ENCODE measurements at regions not wholly inside any gene's neighbourhood (a gene's known extent, or its start where the extent isn't known, plus 50 kb on each side); places are given as distances from the start of the nearest gene placed in this dataset.
A peak's percentile ranks its signal among the peaks of the same experiment; 100 is the strongest.

- no peak for DNase-seq (ENCODE audit: low read depth in 4 of 4, low spot score in 2 of 4)
These were observed 534.3 kb upstream of the NRSN1 start for GRCh38 chr6:23591761-23592160.

DNA sequence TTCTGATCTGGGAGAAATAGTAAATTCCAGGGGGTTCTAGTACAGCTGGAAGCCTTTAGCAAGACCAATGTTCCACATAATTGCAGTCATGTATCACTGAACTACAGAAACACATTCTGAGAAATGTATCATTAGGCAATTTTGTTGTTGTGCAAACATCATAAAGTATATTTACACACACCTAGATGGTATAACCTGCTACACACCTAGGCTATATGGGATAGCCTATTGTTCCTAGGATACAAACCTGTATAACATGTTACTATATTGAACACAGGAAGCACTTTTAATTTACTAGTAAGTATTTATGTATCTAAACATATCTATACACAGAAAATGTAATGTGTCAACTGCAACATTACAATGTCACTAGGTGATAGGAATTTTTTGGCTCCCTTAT, 525.9 kb upstream of the NRSN1 start:
- no peak for DNase-seq (ENCODE audit: low read depth in 4 of 4, low spot score in 2 of 4)

DNA sequence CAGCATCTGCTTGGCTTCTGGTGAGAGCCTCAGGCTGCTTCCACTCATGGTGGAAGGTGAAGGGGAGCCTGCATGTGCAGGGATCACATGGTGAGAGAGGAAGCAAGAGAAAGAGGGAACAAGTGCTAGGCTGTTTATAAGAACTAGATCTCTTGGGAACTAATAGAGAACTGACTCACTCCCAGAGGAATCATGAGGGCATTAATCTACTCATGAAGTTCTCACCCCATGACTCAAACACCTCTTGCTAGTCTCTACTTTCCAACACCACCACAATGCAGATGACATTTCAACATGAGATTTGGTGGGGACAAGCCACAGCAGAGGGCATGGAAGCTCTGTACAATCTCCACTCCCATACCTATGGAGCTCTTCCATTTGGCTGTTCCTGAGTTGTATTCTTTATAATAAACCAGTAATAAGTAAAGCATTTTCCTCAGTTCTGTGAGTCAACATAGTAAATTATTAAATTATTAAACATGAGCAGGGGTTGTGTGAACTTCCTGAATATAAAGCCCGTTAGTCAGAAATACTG, 524.1 kb upstream of the NRSN1 start:
- no peak for DNase-seq (ENCODE audit: low read depth in 4 of 4, low spot score in 2 of 4)

DNA sequence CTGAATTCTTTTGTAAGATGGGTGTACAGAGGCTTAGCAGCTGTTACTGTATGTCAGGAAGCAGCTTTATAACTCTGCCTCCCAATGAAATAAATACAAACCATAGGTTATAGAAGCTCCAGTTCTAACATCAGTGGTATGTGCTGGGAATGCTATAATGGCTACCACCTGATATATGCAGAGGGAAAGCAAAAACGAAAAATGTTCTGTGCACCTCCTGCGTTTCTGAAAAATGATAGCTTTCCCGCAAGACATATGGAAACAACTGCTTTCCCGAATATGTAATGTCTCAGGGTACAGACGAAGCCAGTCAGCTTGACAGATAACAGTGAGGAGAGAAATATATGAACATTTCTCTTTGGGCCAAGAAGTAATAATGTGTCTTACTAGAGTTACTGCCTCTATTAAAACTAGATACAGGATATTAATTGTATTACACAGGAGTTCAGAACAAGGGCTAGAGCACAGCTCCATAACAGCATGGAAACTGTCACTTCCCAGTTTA, 517.0 kb upstream of the NRSN1 start:
- DNase-seq (ENCODE audit: low read depth in 4 of 4, low spot score in 2 of 4): peak; percentile 56 to 73 (median 60)

- no peak for DNase-seq (ENCODE audit: low read depth in 4 of 4, low spot score in 2 of 4)
These were observed 514.1 kb upstream of the NRSN1 start for GRCh38 chr6:23611776-23612381.

DNA sequence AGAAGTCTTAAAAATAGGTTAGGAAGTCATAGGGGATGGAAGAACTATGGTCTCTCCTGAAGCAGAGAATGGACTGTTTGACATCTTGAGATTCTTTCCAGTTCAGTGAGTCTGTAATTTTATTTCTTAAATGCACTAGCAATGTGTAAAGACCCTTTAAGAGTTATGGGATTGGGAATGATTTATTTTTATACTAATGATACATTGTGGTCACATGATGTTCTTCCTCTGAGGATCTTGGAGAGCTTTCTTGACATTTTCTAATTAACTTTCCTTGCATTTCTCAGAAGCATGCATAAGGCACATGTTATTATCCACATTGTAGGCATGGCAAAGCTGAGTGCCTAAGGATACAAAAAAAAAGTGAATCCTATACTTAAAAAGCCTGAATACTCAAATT, 507.6 kb upstream of the NRSN1 start:
- no peak for DNase-seq (ENCODE audit: low read depth in 4 of 4, low spot score in 2 of 4)

GRCh38 chr6:23620911-23621401, 505.1 kb upstream of the NRSN1 start:
- DNase-seq (ENCODE audit: low read depth in 4 of 4, low spot score in 2 of 4): peak in 1 of 4 donors; percentile 32

- DNase-seq (ENCODE audit: low read depth in 4 of 4, low spot score in 2 of 4): no peak
These were observed 495.0 kb upstream of the NRSN1 start for GRCh38 chr6:23630726-23631635.

GRCh38 chr6:23633996-23634395, 492.0 kb upstream of the NRSN1 start:
- DNase-seq (ENCODE audit: low read depth in 4 of 4, low spot score in 2 of 4): no peak

DNA sequence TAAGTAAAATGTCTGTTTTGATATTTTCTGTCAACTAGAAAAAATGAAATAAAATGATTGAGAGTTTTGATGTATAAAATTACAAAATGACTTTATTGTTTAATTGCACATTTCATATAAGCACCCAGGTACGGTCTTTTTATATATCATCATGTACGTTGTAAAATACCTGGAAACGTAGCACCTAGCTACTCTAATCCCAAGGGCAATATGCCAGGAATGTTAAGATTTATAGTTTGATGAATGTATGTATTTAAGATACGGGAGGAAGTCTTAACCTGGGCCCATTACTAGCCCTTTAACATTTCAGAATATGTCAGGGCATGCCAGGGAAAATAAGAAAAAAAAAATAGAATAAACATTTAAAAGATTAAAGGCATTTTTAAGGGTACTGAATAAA, 490.9 kb upstream of the NRSN1 start:
- DNase-seq (ENCODE audit: low read depth in 4 of 4, low spot score in 2 of 4): no peak

- no peak for DNase-seq (ENCODE audit: low read depth in 4 of 4, low spot score in 2 of 4)
These were observed 488.7 kb upstream of the NRSN1 start for GRCh38 chr6:23637296-23637695.

DNA sequence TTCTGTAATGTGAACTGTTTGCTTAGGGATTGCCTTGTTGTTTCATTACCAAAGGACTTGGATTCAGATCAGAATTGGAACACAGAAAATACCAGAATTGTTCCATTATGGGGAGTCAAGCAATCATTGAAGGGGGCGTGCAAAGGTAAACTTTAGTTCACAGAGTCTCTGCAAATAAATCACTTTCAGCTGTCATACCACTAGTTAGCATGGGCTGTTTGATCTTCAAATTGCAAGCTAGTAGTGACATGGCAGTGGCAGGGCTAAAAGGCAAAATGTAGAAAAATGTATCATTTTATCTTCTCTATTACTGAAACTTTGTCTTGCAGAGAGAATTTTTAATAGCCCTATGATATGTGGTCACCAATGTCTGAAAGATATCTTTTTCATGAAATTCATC, 483.2 kb upstream of the NRSN1 start:
- no peak for DNase-seq (ENCODE audit: low read depth in 4 of 4, low spot score in 2 of 4)

DNA sequence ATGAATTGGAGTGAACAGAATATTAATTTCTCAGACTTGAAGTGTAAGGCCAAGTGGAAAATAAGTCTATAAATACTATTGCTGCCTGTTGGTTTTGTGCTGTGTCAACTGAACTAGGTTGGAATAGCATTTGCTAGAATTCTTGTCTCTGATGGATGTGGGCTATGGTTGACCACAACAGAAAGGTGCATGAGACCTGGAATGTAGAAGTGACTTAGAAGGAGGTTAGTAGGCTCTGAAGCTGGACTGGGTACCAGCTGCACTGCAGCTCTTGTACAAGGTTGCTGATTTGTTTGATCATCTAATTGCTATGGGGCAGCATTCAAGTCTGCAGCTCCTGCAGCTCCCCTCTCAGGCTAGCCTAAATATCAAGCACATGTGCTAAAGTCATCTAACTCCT, 479.0 kb upstream of the NRSN1 start:
- no peak for DNase-seq (ENCODE audit: low read depth in 4 of 4, low spot score in 2 of 4)

DNA sequence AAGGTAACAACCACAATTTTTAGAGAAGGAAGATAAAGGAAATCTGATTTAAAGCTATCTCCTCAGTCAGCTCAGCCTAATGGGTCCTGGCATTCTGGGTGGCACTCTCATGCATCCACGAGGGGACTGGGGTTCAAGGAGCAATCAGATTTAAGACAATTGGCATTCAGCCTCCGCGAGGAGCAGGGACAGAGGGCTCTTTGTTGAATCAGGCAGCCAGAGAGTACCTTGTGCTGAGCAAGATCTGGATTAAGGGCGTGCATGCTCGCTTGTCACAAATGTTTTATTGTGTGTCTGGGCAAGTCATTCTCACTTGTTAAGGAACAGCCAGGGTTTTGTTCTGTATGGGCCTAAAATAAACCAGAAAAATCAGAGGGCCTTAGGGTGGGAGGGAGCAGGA, 475.3 kb upstream of the NRSN1 start:
- DNase-seq (ENCODE audit: low read depth in 4 of 4, low spot score in 2 of 4): no peak

- no peak for DNase-seq (ENCODE audit: low read depth in 4 of 4, low spot score in 2 of 4)
These were observed 471.3 kb upstream of the NRSN1 start for GRCh38 chr6:23654745-23655144.

DNA sequence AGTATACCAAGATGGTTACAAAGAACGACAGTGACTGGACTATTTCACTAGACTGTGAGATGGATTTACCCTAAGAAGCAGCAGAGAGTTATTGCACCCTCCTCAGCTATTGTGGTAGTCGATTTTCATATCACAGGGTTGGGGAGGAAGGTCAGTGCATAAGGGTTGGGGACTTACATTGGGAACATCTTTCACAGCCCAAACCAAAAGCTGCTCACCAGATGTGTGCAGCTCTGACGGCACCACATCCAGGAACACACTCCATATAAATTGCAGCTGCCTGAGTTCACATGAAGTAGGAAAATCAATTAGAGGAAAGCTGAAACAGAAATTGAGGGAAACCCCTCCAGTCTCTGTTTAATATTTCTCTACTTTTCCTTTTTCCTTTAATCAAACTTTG, 470.5 kb upstream of the NRSN1 start:
- no peak for DNase-seq (ENCODE audit: low read depth in 4 of 4, low spot score in 2 of 4)

- DNase-seq (ENCODE audit: low read depth in 4 of 4, low spot score in 2 of 4): peak in 1 of 4 donors; percentile 32
These were observed 469.5 kb upstream of the NRSN1 start for GRCh38 chr6:23656255-23657194.

GRCh38 chr6:23659125-23659524, 466.9 kb upstream of the NRSN1 start:
- peak in 1 of 4 donors; percentile 56 for DNase-seq (ENCODE audit: low read depth in 4 of 4, low spot score in 2 of 4)

DNA sequence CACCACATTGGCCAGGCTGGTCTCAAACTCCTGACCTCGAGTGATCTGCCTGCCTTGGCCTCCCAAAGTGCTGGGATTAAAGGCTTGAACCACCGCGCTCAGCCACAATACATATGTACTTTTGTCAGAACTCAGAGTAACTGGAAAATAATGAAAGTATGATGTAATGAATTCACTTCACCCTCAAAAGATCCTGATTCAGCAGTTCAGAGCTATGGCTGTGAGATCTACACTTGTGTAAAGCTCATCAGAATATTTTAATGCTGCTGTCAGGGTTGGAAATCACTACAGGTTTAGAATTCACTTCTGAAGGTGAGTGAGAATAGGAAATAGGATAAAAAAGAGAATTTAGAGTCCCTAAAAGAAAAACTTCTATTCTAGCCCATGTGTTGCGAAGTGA, 464.5 kb upstream of the NRSN1 start:
- DNase-seq (ENCODE audit: low read depth in 4 of 4, low spot score in 2 of 4): no peak

GRCh38 chr6:23663096-23663495, 462.9 kb upstream of the NRSN1 start:
- DNase-seq (ENCODE audit: low read depth in 4 of 4, low spot score in 2 of 4): no peak
